Neural crest cell (in vitro differentiated cells): ENCODE measurements at regions not wholly inside any gene's neighbourhood (a gene's known extent, or its start where the extent isn't known, plus 50 kb on each side); places are given as distances from the start of the nearest gene placed in this dataset.

Source experiments
- DNase-seq: peaks from one replicate; pipeline ENCODE4 v3.0.0; 2021; ENCODE audit warnings: low read depth, mixed read lengths, low spot score
- H3K27ac Mint-ChIP-seq: one replicate; pipeline ENCODE4 v1.8.0; 2021; ENCODE audit warnings: mild to moderate bottlenecking, mixed read lengths; ENCODE audit not compliant: unreplicated experiment
- H3K27me3 Mint-ChIP-seq: 2 replicates; pipeline ENCODE4 v1.8.0; 2021; ENCODE audit warnings: low read depth, mild to moderate bottlenecking, mixed read lengths
- H3K36me3 Mint-ChIP-seq: 2 replicates; pipeline ENCODE4 v1.8.0; 2021; ENCODE audit warnings: low read depth, mild to moderate bottlenecking, mixed read lengths
- H3K4me1 Mint-ChIP-seq: 2 replicates; pipeline ENCODE4 v1.8.0; 2021; ENCODE audit warnings: mixed read lengths
- H3K4me3 Mint-ChIP-seq: one replicate; pipeline ENCODE4 v1.8.0; 2021; ENCODE audit warnings: mild to moderate bottlenecking, mixed read lengths
- H3K9me3 Mint-ChIP-seq: 2 replicates; pipeline ENCODE4 v1.8.0; 2021; ENCODE audit warnings: mixed read lengths
- TF ChIP-seq, protein P1 (sequence below): fragments of 200-600 bp; sonication (generic); conservative IDR thresholded peaks from 2 replicates; pipeline ENCODE4 v1.5.0; 2021; ENCODE audit warnings: antibody characterized with exemption, mild to moderate bottlenecking

GRCh38 chr4:173807347-173807746 lies 277.3 kb upstream of the HAND2 start:
- Mint-ChIP-seq H3K9me3 (peaks cover 3% of the 10 kb centered on the region), H3K36me3 (no peaks in the 10 kb centered on the region), H3K4me1 (no peaks in the 10 kb centered on the region), H3K4me3 (no peak overlapping the region), H3K27ac (no peak overlapping the region), H3K27me3 (peaks cover 6% of the 10 kb centered on the region)
- no peak for DNase-seq
- TF ChIP-seq, protein P1, sequence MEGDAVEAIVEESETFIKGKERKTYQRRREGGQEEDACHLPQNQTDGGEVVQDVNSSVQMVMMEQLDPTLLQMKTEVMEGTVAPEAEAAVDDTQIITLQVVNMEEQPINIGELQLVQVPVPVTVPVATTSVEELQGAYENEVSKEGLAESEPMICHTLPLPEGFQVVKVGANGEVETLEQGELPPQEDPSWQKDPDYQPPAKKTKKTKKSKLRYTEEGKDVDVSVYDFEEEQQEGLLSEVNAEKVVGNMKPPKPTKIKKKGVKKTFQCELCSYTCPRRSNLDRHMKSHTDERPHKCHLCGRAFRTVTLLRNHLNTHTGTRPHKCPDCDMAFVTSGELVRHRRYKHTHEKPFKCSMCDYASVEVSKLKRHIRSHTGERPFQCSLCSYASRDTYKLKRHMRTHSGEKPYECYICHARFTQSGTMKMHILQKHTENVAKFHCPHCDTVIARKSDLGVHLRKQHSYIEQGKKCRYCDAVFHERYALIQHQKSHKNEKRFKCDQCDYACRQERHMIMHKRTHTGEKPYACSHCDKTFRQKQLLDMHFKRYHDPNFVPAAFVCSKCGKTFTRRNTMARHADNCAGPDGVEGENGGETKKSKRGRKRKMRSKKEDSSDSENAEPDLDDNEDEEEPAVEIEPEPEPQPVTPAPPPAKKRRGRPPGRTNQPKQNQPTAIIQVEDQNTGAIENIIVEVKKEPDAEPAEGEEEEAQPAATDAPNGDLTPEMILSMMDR = no peak

DNA sequence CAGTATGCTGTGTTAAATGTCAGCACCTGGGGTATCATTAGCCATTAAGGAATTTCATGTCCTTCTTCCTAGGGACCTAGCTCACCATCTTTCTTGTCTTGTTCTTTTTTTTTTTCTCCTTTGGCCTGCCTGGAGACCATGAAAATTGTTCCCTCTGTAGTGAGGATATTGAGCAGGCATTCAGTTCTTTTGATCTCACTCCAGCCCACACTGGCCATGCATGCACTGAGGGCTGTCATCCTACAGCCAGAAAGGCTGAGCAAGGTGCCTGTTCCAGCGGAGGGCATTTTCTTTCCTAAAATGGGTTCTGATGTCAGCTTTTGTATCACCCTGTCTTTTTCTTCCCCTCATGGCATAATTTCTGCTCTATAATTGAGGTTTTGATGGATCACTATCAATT lies 275.9 kb upstream of the HAND2 start:
- H3K4me1 Mint-ChIP-seq = no peaks in the 10 kb centered on the region
- TF ChIP-seq, protein P1 = no peak
- H3K27me3 Mint-ChIP-seq = peaks cover 12% of the 10 kb centered on the region
- H3K36me3 Mint-ChIP-seq = no peaks in the 10 kb centered on the region
- no peak overlapping the region for H3K4me3 Mint-ChIP-seq
- no peak overlapping the region for H3K27ac Mint-ChIP-seq
- DNase-seq = no peak
- peaks cover 3% of the 10 kb centered on the region for H3K9me3 Mint-ChIP-seq

GRCh38 chr4:173802662-173803022 lies 272.6 kb upstream of the HAND2 start:
- no peaks in the 10 kb centered on the region for H3K9me3 Mint-ChIP-seq
- no peak for DNase-seq
- TF ChIP-seq, protein P1 = no peak
- no peaks in the 10 kb centered on the region for H3K4me1 Mint-ChIP-seq
- H3K4me3 Mint-ChIP-seq = no peak overlapping the region
- no peak overlapping the region for H3K27ac Mint-ChIP-seq
- peaks cover 14% of the 10 kb centered on the region for H3K27me3 Mint-ChIP-seq
- H3K36me3 Mint-ChIP-seq = no peaks in the 10 kb centered on the region

DNA sequence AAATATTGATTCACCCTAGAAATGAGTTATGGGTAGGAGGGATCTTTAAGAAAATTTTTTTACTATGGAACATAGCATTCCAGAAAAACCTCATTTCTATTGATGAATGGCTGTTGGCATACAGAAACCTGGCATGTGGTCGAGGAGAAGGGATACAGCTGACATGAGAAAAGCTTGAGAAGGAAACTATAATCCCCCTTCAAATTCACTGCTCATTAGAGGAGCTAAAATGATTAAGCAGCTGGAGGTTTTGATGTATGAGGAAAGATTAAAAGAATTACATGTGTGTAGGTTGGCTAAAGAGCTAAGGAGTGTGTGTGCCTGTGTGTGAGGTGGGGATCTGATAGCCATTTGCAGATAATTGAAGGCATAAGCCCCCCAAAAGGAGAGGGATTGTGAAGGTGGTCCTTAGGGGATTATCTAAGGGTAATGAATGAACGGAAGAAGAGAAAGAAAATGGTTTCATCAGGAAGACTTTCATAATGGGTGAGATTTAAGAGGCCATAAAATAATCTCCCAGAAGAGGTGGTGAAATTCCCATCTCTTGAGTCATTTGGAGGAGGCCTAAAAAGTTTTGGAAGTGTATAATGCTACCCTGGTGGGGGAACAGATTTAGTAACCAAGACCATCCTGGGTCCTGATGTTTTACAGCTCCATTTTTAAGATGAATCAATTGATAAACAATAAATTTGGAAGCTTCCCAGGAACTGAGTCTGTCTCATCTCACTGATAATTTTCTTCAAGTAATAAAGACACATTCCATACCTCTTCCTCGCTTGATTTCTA lies 272.0 kb upstream of the HAND2 start:
- no peaks in the 10 kb centered on the region for H3K36me3 Mint-ChIP-seq
- no peaks in the 10 kb centered on the region for H3K9me3 Mint-ChIP-seq
- TF ChIP-seq, protein P1 = no peak
- no peak overlapping the region for H3K27ac Mint-ChIP-seq
- DNase-seq = no peak
- H3K27me3 Mint-ChIP-seq = peaks cover 14% of the 10 kb centered on the region
- H3K4me1 Mint-ChIP-seq = no peaks in the 10 kb centered on the region
- no peak overlapping the region for H3K4me3 Mint-ChIP-seq

GRCh38 chr4:173801361-173801760 lies 271.3 kb upstream of the HAND2 start:
- H3K9me3 Mint-ChIP-seq = no peaks in the 10 kb centered on the region
- DNase-seq = no peak
- H3K4me3 Mint-ChIP-seq = no peak overlapping the region
- no peaks in the 10 kb centered on the region for H3K4me1 Mint-ChIP-seq
- no peaks in the 10 kb centered on the region for H3K36me3 Mint-ChIP-seq
- TF ChIP-seq, protein P1 = no peak
- no peak overlapping the region for H3K27ac Mint-ChIP-seq
- peaks cover 14% of the 10 kb centered on the region for H3K27me3 Mint-ChIP-seq
